BLaER1 (cell line): ENCODE measurements at regions not wholly inside any gene's neighbourhood (a gene's known extent, or its start where the extent isn't known, plus 50 kb on each side); places are given as distances from the start of the nearest gene placed in this dataset.

Experiments
- H3K27ac ChIP-seq: shearing (Covaris generic); formaldehyde crosslinking; 2 replicates; pipeline ENCODE4 v1.8.1; 2022
- H3K27me3 ChIP-seq: shearing (Covaris generic); formaldehyde crosslinking; 2 replicates; pipeline ENCODE4 v1.8.1; 2022
- H3K36me3 ChIP-seq: shearing (Covaris generic); formaldehyde crosslinking; 2 replicates; pipeline ENCODE4 v1.8.1; 2022
- H3K4me1 ChIP-seq: shearing (Covaris generic); formaldehyde crosslinking; 2 replicates; pipeline ENCODE4 v1.8.1; 2022
- H3K4me2 ChIP-seq: shearing (Covaris generic); formaldehyde crosslinking; 2 replicates; pipeline ENCODE4 v1.8.1; 2022
- H3K4me3 ChIP-seq: shearing (Covaris generic); formaldehyde crosslinking; 2 replicates; pipeline ENCODE4 v1.8.1; 2022
- H3K9ac ChIP-seq: shearing (Covaris generic); formaldehyde crosslinking; 2 replicates; pipeline ENCODE4 v1.8.1; 2022
- H3K9me3 ChIP-seq: shearing (Covaris generic); formaldehyde crosslinking; 2 replicates; pipeline ENCODE4 v1.8.1; 2022
- H4K20me1 ChIP-seq: shearing (Covaris generic); formaldehyde crosslinking; 2 replicates; pipeline ENCODE4 v1.8.1; 2022
- Cebpa-rat ChIP-seq: shearing (Covaris generic); IDR thresholded peaks from 2 replicates; pipeline ENCODE4 v1.8.1; 2022

- Histone ChIP-seq H3K9me3 (no peaks in the 10 kb centered on the region), H3K36me3 (no peaks in the 10 kb centered on the region), H3K27me3 (no peaks in the 10 kb centered on the region), H3K4me2 (no peak overlapping the region), H3K27ac (no peak overlapping the region), H3K4me3 (no peak overlapping the region), H3K4me1 (no peaks in the 10 kb centered on the region), H4K20me1 (no peaks in the 10 kb centered on the region), H3K9ac (no peak overlapping the region)
- no peak for TF ChIP-seq Cebpa-rat
Observed at GRCh38 chr15:87728998-87729397, 527.5 kb downstream of the NTRK3 start.

GRCh38 chr15:87727073-87727472, 529.5 kb downstream of the NTRK3 start:
- H3K4me2 ChIP-seq = no peak overlapping the region
- no peak overlapping the region for H3K27ac ChIP-seq

GRCh38 chr15:87724330-87724729, 532.2 kb downstream of the NTRK3 start:
- no peaks in the 10 kb centered on the region for H3K4me1 ChIP-seq
- no peak overlapping the region for H3K27ac ChIP-seq
- H3K36me3 ChIP-seq = no peaks in the 10 kb centered on the region
- H3K9me3 ChIP-seq = no peaks in the 10 kb centered on the region
- H3K9ac ChIP-seq = no peak overlapping the region
- no peak overlapping the region for H3K4me3 ChIP-seq
- H3K4me2 ChIP-seq = no peak overlapping the region
- no peaks in the 10 kb centered on the region for H4K20me1 ChIP-seq
- H3K27me3 ChIP-seq = no peaks in the 10 kb centered on the region
- TF ChIP-seq Cebpa-rat = no peak

More at GRCh38 chr15:87727073-87727472, 529.5 kb downstream of the NTRK3 start:
- no peaks in the 10 kb centered on the region for H3K27me3 ChIP-seq
- no peaks in the 10 kb centered on the region for H4K20me1 ChIP-seq
- no peaks in the 10 kb centered on the region for H3K9me3 ChIP-seq
- H3K4me1 ChIP-seq = no peaks in the 10 kb centered on the region
- TF ChIP-seq Cebpa-rat = no peak
- H3K4me3 ChIP-seq = no peak overlapping the region
- no peak overlapping the region for H3K9ac ChIP-seq
- H3K36me3 ChIP-seq = no peaks in the 10 kb centered on the region

- no peak for TF ChIP-seq Cebpa-rat
- H3K4me1 ChIP-seq = no peaks in the 10 kb centered on the region
- no peak overlapping the region for H3K4me2 ChIP-seq
- no peaks in the 10 kb centered on the region for H4K20me1 ChIP-seq
- no peak overlapping the region for H3K4me3 ChIP-seq
- H3K9me3 ChIP-seq = no peaks in the 10 kb centered on the region
- no peak overlapping the region for H3K9ac ChIP-seq
- no peaks in the 10 kb centered on the region for H3K36me3 ChIP-seq
- no peaks in the 10 kb centered on the region for H3K27me3 ChIP-seq
- H3K27ac ChIP-seq = no peak overlapping the region
Observed at GRCh38 chr15:87722941-87723691, 533.4 kb downstream of the NTRK3 start.

- H3K36me3 ChIP-seq = no peaks in the 10 kb centered on the region
- no peak overlapping the region for H3K27ac ChIP-seq
- no peaks in the 10 kb centered on the region for H3K27me3 ChIP-seq
- H3K4me2 ChIP-seq = no peak overlapping the region
- H3K9ac ChIP-seq = no peak overlapping the region
- no peak for TF ChIP-seq Cebpa-rat
- no peaks in the 10 kb centered on the region for H3K9me3 ChIP-seq
- H4K20me1 ChIP-seq = no peaks in the 10 kb centered on the region
- no peak overlapping the region for H3K4me3 ChIP-seq
- H3K4me1 ChIP-seq = no peaks in the 10 kb centered on the region
Observed at GRCh38 chr15:87720235-87720634, 536.3 kb downstream of the NTRK3 start.

GRCh38 chr15:87716422-87716821, 540.1 kb downstream of the NTRK3 start:
- no peak for TF ChIP-seq Cebpa-rat
- Histone ChIP-seq H3K4me1 (no peaks in the 10 kb centered on the region), H3K36me3 (no peaks in the 10 kb centered on the region), H3K27me3 (no peaks in the 10 kb centered on the region), H3K4me2 (no peak overlapping the region), H3K27ac (no peak overlapping the region), H3K9me3 (no peaks in the 10 kb centered on the region), H3K4me3 (no peak overlapping the region), H3K9ac (no peak overlapping the region), H4K20me1 (no peaks in the 10 kb centered on the region)

GRCh38 chr15:87715252-87715651, 541.3 kb downstream of the NTRK3 start:
- Histone ChIP-seq H3K4me2 (no peak overlapping the region), H3K9ac (no peak overlapping the region), H3K4me3 (no peak overlapping the region), H3K9me3 (no peaks in the 10 kb centered on the region), H3K4me1 (no peaks in the 10 kb centered on the region), H4K20me1 (no peaks in the 10 kb centered on the region), H3K27me3 (no peaks in the 10 kb centered on the region), H3K27ac (no peak overlapping the region), H3K36me3 (no peaks in the 10 kb centered on the region)
- TF ChIP-seq Cebpa-rat = no peak

GRCh38 chr15:87713475-87713879, 543.1 kb downstream of the NTRK3 start:
- H3K9ac ChIP-seq = no peak overlapping the region
- no peaks in the 10 kb centered on the region for H3K36me3 ChIP-seq
- no peak overlapping the region for H3K4me2 ChIP-seq
- H3K4me3 ChIP-seq = no peak overlapping the region
- H3K27ac ChIP-seq = no peak overlapping the region
- no peaks in the 10 kb centered on the region for H4K20me1 ChIP-seq
- H3K27me3 ChIP-seq = no peaks in the 10 kb centered on the region
- H3K9me3 ChIP-seq = no peaks in the 10 kb centered on the region
- H3K4me1 ChIP-seq = no peaks in the 10 kb centered on the region
- TF ChIP-seq Cebpa-rat = no peak

GRCh38 chr15:87712211-87712610, 544.3 kb downstream of the NTRK3 start:
- Histone ChIP-seq H3K27ac (no peak overlapping the region), H3K9me3 (no peaks in the 10 kb centered on the region), H3K27me3 (no peaks in the 10 kb centered on the region), H3K4me1 (no peaks in the 10 kb centered on the region), H3K9ac (no peak overlapping the region), H3K4me2 (no peak overlapping the region), H3K4me3 (no peak overlapping the region), H3K36me3 (no peaks in the 10 kb centered on the region), H4K20me1 (no peaks in the 10 kb centered on the region)
- no peak for TF ChIP-seq Cebpa-rat

- Histone ChIP-seq H3K36me3 (no peaks in the 10 kb centered on the region), H3K9me3 (no peaks in the 10 kb centered on the region), H3K27ac (no peak overlapping the region), H3K4me1 (no peaks in the 10 kb centered on the region), H3K27me3 (no peaks in the 10 kb centered on the region), H3K4me3 (no peak overlapping the region), H3K9ac (no peak overlapping the region), H3K4me2 (no peak overlapping the region), H4K20me1 (no peaks in the 10 kb centered on the region)
- TF ChIP-seq Cebpa-rat = no peak
Observed at GRCh38 chr15:87711026-87711425, 545.5 kb downstream of the NTRK3 start.

- Histone ChIP-seq H3K9ac (no peak overlapping the region), H3K9me3 (no peaks in the 10 kb centered on the region), H3K27ac (no peak overlapping the region), H3K4me1 (no peaks in the 10 kb centered on the region), H3K4me2 (no peak overlapping the region), H3K4me3 (no peak overlapping the region), H3K36me3 (no peaks in the 10 kb centered on the region), H4K20me1 (no peaks in the 10 kb centered on the region), H3K27me3 (no peaks in the 10 kb centered on the region)
- no peak for TF ChIP-seq Cebpa-rat
Observed at GRCh38 chr15:87710406-87710805, 546.1 kb downstream of the NTRK3 start.
